Central memory CD4-positive, alpha-beta T cell (primary cell): ENCODE measurements at regions not wholly inside any gene's neighbourhood (a gene's known extent, or its start where the extent isn't known, plus 50 kb on each side); places are given as distances from the start of the nearest gene placed in this dataset.
A peak's percentile ranks its signal among the peaks of the same experiment; 100 is the strongest.

Experiments
- DNase-seq: peaks from one replicate; pipeline ENCODE4 v3.0.0; 2022

DNA sequence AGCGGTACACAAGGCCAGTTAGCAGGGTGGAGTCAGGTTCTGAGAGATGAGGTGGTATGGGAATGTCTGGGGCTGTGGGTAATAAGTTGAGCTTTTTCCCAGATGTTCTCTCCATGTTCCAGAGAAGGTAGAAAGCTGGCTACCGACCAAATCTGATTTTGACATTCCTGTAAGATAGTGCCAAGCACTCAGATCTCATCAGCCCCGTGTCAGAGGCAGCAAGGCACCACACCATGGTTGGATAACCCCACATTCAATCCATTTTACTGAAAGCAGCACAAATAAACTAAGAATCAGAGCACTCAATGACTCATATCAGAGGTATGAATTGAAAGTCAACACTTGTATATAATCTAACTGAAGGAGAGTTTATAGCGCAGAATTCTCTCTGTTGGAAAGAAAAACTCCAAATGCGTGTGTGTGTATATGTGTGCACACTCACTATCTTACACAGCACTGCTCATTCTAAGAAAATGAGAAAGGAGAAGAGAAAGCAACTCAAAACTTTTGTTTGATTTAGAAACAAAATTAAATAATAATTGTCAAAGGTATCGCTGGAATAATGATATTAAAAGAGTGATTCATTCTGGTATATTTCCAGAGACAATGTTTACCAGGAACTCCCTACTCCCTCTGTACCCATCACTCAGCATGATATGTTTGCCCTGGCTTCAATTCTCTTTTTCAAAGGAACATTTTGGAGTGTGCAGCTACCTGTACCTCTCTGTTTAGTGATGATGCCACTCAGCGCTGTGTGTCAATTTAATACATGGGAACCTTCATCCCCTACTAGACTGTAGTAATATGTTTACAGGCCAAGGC is 375.1 kb upstream of the ID2 start:
- no peak for DNase-seq

- no peak for DNase-seq
Observed at GRCh38 chr2:8307606-8308180, 374.2 kb upstream of the ID2 start.

DNA sequence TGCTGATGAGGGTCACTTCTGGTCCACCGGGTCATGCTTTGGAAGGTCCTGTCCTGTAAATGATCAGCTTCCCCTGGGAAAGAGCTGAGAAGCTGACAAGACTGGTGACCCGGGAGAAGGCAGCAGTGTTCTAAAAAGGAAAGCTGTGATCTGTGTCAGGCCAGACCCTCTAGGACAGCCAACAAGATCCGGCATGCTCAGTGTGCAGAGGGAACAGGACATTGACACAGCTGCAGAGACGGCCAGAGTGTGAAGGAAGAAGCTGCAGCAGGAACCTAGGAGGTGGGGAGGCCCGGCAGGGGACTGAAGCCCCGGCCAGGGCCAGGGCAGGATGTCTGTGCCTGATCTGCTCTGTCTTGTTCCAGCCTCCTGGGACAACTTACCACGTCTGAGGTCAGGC is 372.7 kb upstream of the ID2 start:
- DNase-seq: no peak

DNA sequence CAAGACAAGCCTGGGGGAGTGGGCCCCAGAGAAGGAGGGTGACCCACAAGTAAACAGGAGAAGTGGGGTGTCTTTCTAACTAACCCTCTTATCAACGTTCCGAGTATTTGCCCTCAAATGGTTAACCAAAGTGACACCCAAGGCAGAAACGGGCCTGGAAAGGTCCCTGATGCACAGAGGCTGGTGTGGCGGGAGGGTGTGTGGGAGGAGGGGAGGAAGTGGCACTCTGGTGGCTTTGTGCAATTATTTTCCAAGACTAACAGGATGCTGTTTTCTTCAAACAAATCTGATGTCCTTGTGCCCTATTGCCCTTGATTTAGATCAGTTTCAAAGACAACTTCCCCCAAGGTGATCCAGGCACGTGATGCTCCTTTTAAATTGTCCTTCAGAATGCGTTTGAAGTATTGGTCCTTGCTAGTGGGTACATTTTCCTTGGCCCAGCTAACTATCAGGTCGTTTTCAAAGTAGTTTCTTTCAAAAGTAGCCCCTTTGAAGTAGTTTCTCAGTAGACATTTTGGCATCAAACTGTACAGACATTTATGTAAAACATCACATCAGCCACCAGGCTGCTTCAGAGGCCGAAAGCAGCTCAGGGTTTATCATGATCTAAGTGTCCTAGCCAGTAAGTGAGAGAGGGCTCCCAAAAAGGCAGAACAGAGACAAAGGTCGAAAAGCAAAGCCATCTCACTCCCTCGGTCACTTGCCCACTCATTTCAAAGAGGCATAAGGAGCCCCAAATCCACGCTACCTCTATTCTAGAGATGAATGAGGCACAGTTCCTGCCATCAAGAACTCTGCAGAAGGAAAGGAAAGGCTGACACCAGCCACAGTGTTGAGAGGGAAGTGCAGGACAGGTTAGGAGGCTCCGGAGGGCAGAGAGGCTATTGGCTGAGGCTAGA is 371.1 kb upstream of the ID2 start:
- DNase-seq: peak; percentile 40

GRCh38 chr2:8312221-8312620 is 369.6 kb upstream of the ID2 start:
- DNase-seq: no peak

DNA sequence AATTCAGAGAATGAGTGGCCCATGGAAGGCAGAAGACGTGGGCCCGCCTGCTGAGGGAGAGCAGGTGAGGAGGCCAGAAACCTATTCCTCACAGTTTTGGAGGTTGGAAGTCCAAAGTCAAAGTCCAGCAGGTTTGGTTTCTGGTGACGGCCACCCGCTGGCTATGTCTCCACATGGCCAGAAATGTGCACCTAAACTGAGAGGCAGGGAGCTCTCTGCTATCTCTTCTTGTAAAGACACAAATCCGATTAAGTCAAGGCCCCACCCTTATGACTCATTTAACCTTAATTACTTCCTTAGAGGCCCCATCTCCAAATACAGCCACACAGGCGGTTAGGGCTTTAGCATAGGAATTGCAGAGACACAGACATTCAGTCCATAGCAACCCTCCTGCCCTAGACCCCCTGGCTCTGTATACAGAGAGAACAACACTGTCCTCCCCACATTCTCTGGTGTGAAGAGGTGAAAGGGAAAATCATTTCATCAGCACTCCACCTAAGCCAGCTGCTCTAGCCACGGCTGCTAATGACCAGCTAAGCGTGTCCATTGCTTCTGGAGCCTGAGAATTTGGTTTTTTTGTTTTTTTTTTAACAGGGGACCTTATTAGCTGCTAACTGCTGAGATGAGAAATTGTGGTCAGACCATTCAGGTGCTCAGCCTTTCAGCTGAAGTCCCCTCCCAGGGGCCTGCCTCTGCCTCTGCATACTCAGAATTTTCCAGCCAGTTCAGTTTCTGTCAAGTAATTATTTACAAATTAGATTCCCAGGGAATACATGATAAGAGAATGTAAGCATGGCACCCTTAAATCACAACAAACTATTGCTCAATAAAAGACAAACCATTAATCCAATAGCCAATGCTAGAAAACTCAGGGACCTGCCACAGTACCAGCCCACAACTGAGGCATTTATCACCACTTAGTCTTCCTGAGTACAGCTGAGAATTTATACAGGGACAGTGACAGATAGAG is 368.7 kb upstream of the ID2 start:
- DNase-seq: peak; percentile 13

GRCh38 chr2:8314063-8314462 is 367.8 kb upstream of the ID2 start:
- no peak for DNase-seq

DNA sequence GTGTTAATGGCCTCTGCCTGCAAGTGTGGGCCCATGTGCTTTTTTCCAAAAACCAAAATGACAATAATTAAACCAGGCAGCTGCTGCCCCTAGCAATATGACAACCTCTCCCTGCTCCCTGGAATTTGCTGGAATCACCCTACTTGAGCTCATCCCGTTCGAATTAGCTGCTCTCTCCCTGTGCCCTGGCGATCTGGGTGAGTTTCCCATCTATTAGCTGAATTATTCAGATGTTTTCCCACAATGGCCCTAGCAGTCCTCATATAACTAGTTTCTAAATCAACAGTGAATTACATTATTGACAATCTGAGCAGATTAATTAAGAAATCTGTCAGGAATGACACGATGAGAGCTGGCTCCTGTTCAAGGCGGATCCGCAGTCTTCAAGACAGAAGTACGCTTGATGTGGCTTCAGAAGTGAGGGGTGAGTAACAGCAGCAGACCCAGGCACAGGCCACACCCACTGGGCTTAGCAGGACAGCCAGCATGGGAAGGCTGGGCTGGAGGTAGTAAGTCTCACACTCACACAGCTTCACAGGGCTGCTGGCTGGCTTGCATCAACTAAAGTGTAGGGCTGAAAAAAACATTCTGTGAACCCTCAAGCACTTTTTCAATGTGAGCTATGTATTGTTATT is 366.2 kb upstream of the ID2 start:
- DNase-seq: no peak

DNA sequence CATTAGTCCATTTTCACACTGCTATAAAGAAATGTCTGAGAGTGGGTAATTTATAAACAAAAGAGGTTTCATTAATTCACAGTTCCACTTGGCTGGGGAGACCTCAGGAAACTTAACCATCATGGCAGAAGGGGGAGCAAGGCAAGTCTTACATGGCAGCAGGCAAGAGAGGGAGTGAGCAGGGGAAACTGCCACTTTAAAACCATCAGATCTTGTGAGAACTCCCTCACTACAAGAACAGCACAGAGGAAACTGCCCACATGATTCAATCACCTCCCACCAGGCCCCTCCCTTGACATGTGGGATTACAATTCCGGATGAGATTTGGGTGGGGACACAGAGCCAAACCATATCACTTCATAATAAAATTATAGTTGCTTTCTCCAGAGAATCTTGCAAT is 365.5 kb upstream of the ID2 start:
- DNase-seq: no peak

GRCh38 chr2:8317418-8317817 is 364.4 kb upstream of the ID2 start:
- DNase-seq: no peak

GRCh38 chr2:8319219-8319618 is 362.6 kb upstream of the ID2 start:
- DNase-seq: no peak

DNA sequence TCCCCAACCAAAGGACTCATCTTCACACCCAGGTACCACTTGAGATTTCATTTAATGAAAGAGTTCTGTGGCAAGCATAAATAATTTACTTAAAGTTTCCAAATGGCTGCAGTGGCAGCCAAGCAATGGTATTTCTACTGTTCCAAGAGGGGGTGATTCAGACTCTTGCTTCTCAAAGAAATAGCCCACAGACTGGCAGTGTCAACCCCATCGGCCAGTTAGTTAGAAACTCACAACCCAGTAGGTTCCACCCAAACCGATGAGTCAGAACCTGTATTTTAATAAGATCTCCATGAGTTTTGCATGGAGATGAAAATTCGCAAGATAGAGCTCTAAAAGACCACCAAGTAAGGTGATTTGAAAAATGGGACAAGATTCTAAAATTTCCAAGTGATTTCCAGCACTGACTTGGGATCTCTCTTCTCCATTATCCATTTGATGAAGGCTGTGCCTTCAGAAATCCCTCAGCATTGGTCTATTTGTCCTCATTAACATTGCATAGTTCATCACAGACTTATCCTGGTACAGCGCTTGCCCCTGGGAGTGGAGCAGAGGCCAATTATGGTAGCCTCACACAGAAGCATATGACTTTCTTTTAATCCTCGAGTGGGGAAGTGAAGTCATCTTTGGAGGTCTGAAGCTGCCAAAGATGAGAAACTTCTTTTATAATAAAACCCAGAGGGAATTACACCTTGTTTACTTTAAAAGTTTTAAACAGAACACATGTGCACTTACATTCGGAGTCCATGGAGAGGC is 361.4 kb upstream of the ID2 start:
- no peak for DNase-seq

- no peak for DNase-seq
Observed at GRCh38 chr2:8322634-8323033, 359.2 kb upstream of the ID2 start.

- DNase-seq: no peak
Observed at GRCh38 chr2:8324164-8324856, 357.5 kb upstream of the ID2 start.

- no peak for DNase-seq
Observed at GRCh38 chr2:8324901-8325300, 357.0 kb upstream of the ID2 start.

- no peak for DNase-seq
Observed at GRCh38 chr2:8327371-8328100, 354.3 kb upstream of the ID2 start.

DNA sequence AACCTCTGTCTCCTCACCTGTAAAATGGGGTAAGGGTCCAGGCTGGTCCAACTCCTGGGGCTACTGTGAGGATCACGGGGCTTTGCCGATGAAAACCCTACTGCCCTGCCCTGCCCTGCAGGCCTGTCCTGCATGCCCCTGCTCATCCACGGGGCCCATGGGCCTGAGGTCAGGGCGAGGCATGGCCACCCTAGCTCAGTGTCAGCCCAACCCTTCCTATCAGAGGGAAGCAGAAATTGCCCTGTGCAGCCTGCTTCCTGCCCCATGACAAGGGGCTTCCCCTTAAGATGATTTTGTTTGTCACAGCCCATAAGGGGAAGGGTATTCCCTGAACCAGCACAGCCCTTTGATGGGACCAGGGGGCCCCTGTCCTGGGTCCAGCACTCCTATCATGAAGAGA is 353.6 kb upstream of the ID2 start:
- DNase-seq: no peak

DNA sequence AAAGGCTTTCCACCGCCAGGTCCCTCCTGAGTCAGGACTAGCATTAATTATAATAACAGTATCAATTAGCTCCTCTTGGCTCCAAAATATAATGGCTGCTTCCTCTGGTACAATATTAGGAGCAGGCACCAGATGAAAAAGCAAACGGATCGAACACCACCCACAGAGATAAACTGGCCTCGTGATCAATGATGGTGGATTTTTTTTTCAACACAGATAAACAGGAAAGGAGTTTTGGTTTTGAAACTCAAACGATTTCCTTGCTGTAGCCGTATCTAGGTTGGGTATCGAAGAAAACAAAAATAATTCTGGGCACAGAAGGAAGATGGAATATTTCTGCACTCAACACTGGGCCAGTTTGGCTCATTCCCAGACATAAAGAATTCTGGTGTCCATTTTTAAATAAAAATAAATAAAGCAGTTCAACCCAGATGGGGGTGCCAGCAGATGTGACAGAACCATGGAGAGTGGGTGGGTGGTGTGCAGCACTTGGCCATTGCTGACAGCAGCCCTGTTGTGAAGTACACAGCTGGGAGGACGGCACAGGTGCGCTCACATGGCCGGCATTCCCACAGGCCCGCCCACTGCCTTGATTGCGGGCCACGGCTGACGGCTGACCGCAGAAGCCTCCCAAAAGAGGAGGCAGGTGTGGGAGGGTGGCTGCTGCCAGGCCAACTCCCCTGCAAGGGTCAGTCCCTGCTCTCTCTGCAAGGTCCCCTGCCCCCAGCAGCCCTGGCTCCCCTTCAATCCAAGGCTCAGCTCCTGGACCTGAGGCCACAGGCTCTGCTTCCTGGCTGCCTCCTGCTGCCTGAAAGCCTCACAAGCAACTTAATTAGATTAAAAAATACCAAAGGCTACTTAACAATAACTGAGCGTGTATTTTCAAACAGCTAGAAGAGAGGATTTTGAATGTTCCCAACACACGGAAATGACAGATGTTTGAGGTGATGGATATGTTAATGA is 351.9 kb upstream of the ID2 start:
- DNase-seq: peak; percentile 28

- DNase-seq: no peak
Observed at GRCh38 chr2:8331068-8331467, 350.8 kb upstream of the ID2 start.
